Nephron (organoid): ENCODE measurements at regions not wholly inside any gene's neighbourhood (a gene's known extent, or its start where the extent isn't known, plus 50 kb on each side); places are given as distances from the start of the nearest gene placed in this dataset.

Experiments used
- H3K27ac Mint-ChIP-seq, 3 experiments: 2 replicates each; pipeline ENCODE4 v1.8.0; 2020; ENCODE audit warnings: mixed read lengths in 3 of 3, mild to moderate bottlenecking in 2 of 3, moderate library complexity in 1 of 3
- H3K27me3 Mint-ChIP-seq: 2 replicates; pipeline ENCODE4 v1.8.0; 2021; ENCODE audit warnings: low read depth, mild to moderate bottlenecking, moderate library complexity, mixed read lengths
- H3K36me3 Mint-ChIP-seq: 2 replicates; pipeline ENCODE4 v1.8.0; 2020; ENCODE audit warnings: low read depth, mixed read lengths
- H3K4me1 Mint-ChIP-seq: 2 replicates; pipeline ENCODE4 v1.8.0; 2020; ENCODE audit warnings: mixed read lengths
- H3K4me3 Mint-ChIP-seq, 3 experiments: 2 replicates each; pipeline ENCODE4 v1.8.0; 2020; ENCODE audit warnings: mild to moderate bottlenecking in 3 of 3, mixed read lengths in 3 of 3, moderate library complexity in 2 of 3
- H3K9me3 Mint-ChIP-seq: 2 replicates; pipeline ENCODE4 v1.8.0; 2020; ENCODE audit warnings: mixed read lengths
- CTCF ChIP-seq, 3 experiments: fragments of 200-600 bp; sonication (generic); IDR thresholded peaks; one replicate each; pipeline ENCODE4 v1.5.0; 2021; ENCODE audit warnings: antibody characterized with exemption in 3 of 3; ENCODE audit not compliant: unreplicated experiment in 3 of 3

DNA sequence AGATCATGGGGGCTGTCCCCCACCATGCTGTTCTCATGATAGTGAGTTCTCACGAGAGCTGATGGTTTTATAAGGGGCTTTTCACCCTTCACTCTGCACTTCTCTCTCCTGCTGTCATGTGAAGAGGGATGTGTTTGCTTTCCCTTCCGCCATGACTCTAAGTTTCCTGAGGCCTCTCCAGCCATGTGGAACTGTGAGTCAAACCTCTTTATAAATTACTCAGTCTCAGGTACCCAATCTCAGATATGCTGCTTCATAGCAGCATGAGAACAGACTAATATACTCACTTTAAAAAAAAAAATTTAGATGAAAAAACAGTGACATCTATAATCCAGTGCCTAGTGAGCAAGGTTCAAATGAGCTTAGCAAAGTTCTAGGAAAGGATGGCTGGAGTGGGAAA, 135.1 kb upstream of the RAB4A start:
- Mint-ChIP-seq H3K27ac (no peak overlapping the region), H3K4me1 (peaks cover 14% of the 10 kb centered on the region), H3K9me3 (peaks cover 14% of the 10 kb centered on the region), H3K27me3 (peaks cover 14% of the 10 kb centered on the region), H3K4me3 (no peak overlapping the region), H3K36me3 (peaks cover 7% of the 10 kb centered on the region)
- TF ChIP-seq CTCF (IDR thresholded peaks at IDR 0.05; ENCODE audit: unreplicated experiment in 3 of 3) = no peak

DNA sequence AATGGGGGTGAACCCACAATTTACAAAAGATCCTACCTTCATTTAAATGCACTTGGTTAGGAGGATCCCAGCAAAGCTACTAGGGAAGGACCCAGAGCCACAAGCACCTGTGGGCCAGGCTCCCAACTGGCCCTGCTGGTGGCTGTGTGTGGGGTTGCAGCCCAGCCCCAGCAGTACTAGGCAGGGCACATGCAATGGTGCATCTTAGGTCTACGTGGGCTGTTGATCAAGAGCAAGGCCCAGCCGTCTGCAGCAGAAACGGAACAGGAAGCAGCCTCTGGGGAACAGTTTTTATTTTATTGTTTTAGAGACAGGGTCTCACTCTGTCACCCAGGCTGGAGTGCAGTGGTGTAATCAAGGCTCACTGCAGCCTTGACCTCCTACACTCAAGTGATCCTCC, 134.1 kb upstream of the RAB4A start:
- TF ChIP-seq CTCF (IDR thresholded peaks at IDR 0.05; ENCODE audit: unreplicated experiment in 3 of 3) = no peak
- H3K9me3 Mint-ChIP-seq = peaks cover 14% of the 10 kb centered on the region
- no peak overlapping the region for H3K4me3 Mint-ChIP-seq
- H3K36me3 Mint-ChIP-seq = peaks cover 7% of the 10 kb centered on the region
- H3K27me3 Mint-ChIP-seq = peaks cover 14% of the 10 kb centered on the region
- H3K27ac Mint-ChIP-seq = no peak overlapping the region
- H3K4me1 Mint-ChIP-seq = peaks cover 8% of the 10 kb centered on the region

DNA sequence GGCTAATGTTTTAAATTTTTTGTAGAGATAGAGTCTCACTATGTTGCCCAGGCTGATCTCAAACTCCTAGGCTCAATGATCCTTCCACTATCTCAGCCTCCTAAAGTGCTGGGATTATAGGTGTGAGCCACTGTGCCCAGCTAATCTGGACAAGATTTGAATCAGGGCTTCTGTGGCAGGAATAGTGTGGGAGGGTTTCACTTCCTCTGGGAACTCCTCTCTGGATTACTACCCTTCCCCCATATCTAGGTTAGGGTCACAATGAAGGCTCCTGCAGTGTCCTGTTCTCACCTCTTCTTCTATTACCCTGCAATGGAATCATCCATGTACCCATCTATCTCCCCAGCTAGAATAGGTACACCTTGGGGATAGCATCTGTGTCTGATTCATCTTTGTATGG, 133.6 kb upstream of the RAB4A start:
- Mint-ChIP-seq H3K4me3 (no peak overlapping the region), H3K4me1 (peaks cover 11% of the 10 kb centered on the region), H3K36me3 (peaks cover 7% of the 10 kb centered on the region), H3K27me3 (peaks cover 14% of the 10 kb centered on the region), H3K27ac (no peak overlapping the region), H3K9me3 (peaks cover 14% of the 10 kb centered on the region)
- no peak for TF ChIP-seq CTCF (IDR thresholded peaks at IDR 0.05; ENCODE audit: unreplicated experiment in 3 of 3)

DNA sequence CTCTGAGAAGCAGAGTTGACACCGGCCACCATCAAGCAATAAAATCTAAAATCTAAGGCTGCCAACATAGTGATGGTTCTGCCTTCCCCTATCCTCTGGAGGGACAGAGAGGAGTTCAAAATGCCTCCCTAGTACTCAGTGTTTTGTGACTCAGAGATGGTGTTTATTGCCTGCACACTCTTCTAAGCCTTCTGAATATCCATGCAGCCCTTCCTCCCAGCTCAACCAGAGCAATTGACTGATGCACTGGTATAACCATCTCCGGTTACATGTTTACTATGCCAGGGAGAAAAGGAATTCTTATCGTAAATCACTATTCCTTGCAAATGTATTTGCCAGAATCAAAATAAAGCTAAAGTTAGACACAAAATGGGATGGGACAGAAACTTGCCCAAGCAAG, 132.9 kb upstream of the RAB4A start:
- Mint-ChIP-seq H3K4me3 (no peak overlapping the region), H3K27ac (no peak overlapping the region), H3K4me1 (peaks cover 14% of the 10 kb centered on the region), H3K27me3 (peaks cover 14% of the 10 kb centered on the region), H3K36me3 (peaks cover 7% of the 10 kb centered on the region), H3K9me3 (peaks cover 14% of the 10 kb centered on the region)
- TF ChIP-seq CTCF (IDR thresholded peaks at IDR 0.05; ENCODE audit: unreplicated experiment in 3 of 3) = no peak

DNA sequence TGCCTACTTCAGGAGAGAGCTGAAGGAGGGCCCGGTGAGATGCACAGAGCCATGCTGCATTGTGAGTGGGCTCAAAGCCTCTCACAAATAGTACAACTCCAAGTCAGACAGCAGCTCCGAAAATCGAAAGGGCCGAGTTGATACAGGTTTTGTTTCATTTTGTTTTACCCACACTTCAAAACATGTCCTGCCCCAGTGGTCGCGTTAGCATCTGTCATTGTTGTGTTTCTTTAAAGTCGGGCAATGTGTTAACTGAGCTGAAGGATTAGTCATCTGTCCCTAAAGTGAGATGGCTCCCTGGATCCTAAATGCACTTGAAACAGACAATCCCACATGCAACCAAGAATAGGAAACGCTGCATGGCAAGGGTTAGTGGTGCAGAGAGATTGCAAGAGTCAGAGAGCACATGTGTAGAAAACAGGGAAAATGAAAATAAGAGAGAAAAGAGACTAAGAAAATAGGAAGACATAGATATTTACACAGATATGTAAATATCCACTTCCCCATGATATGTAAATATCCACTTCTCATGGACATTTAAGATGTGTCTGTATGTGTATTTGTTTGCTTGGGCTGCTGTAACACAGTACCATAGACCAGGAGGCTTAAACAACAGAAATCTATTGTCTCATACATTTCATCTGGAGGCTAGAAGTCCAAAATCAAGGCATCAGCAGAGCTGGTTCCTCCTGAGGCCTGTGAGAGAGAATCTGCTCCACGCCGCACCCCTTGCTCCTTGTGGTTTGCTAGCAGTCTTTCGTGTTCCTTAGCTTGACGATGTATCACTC, 131.4 kb upstream of the RAB4A start:
- Mint-ChIP-seq H3K4me1 (peaks cover 14% of the 10 kb centered on the region), H3K9me3 (peaks cover 8% of the 10 kb centered on the region), H3K27ac (no peak overlapping the region), H3K27me3 (peaks cover 14% of the 10 kb centered on the region), H3K36me3 (no peaks in the 10 kb centered on the region), H3K4me3 (no peak overlapping the region)
- TF ChIP-seq CTCF (IDR thresholded peaks at IDR 0.05; ENCODE audit: unreplicated experiment in 3 of 3) = no peak

DNA sequence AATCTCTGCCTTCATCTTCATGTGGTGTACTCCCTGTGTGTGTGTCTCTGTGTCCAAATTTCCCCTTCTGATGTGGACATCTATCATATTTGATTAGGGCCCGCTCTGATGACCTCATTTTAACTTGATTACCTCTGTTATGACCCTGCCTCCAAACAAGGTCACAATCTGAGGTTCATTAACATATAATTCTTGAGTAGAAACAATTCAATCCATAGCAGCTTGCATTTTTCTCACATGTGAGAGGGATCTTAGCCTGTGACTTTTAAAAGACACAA, 130.9 kb upstream of the RAB4A start:
- peaks cover 14% of the 10 kb centered on the region for H3K27me3 Mint-ChIP-seq
- no peak overlapping the region for H3K27ac Mint-ChIP-seq
- peaks cover 14% of the 10 kb centered on the region for H3K4me1 Mint-ChIP-seq
- H3K36me3 Mint-ChIP-seq = no peaks in the 10 kb centered on the region
- no peak for TF ChIP-seq CTCF (IDR thresholded peaks at IDR 0.05; ENCODE audit: unreplicated experiment in 3 of 3)
- H3K9me3 Mint-ChIP-seq = peaks cover 7% of the 10 kb centered on the region
- H3K4me3 Mint-ChIP-seq = no peak overlapping the region
